GM21723 (cell line): ENCODE measurements at regions not wholly inside any gene's neighbourhood (a gene's known extent, or its start where the extent isn't known, plus 50 kb on each side); places are given as distances from the start of the nearest gene placed in this dataset.

ENCODE experiments used
- ATAC-seq: cut with Tn5 transposase; IDR thresholded peaks from one replicate; pipeline ENCODE4 v1.9.1; 2021; ENCODE audit warnings: mild to moderate bottlenecking, moderate library complexity; ENCODE audit not compliant: unreplicated experiment

- ATAC-seq: no peak
Observed at GRCh38 chr1:201609661-201610318, 70.9 kb downstream of the NAV1 start.

GRCh38 chr1:201610858-201611257 is 71.9 kb downstream of the NAV1 start:
- ATAC-seq: no peak

GRCh38 chr1:201612645-201613044 is 73.7 kb downstream of the NAV1 start:
- no peak for ATAC-seq

- no peak for ATAC-seq
Observed at GRCh38 chr1:201614262-201615015, 75.5 kb downstream of the NAV1 start.

GRCh38 chr1:201617157-201617556 is 78.2 kb downstream of the NAV1 start:
- ATAC-seq: no peak

- no peak for ATAC-seq
Observed at GRCh38 chr1:201618389-201618788, 79.5 kb downstream of the NAV1 start.

- ATAC-seq: no peak
Observed at GRCh38 chr1:201618905-201619304, 80.0 kb downstream of the NAV1 start.

GRCh38 chr1:201619513-201619912 is 80.6 kb downstream of the NAV1 start:
- no peak for ATAC-seq

GRCh38 chr1:201622353-201622752 is 83.4 kb downstream of the NAV1 start:
- no peak for ATAC-seq

- ATAC-seq: no peak
Observed at GRCh38 chr1:201622824-201623223, 83.9 kb downstream of the NAV1 start.

- ATAC-seq: no peak
Observed at GRCh38 chr1:201624741-201625225, 85.9 kb downstream of the NAV1 start.

GRCh38 chr1:201625226-201625761 is 86.4 kb downstream of the NAV1 start:
- ATAC-seq: no peak

- ATAC-seq: no peak
Observed at GRCh38 chr1:201625851-201626251, 86.9 kb downstream of the NAV1 start.

- no peak for ATAC-seq
Observed at GRCh38 chr1:201626629-201627275, 87.8 kb downstream of the NAV1 start.

GRCh38 chr1:201628490-201628889 is 89.6 kb downstream of the NAV1 start:
- ATAC-seq: no peak

- no peak for ATAC-seq
Observed at GRCh38 chr1:201630582-201630981, 91.7 kb downstream of the NAV1 start.

GRCh38 chr1:201631037-201631436 is 92.1 kb downstream of the NAV1 start:
- ATAC-seq: no peak

GRCh38 chr1:201632364-201632952 is 93.5 kb downstream of the NAV1 start:
- ATAC-seq: no peak

GRCh38 chr1:201633297-201633696 is 94.4 kb downstream of the NAV1 start:
- ATAC-seq: no peak

- no peak for ATAC-seq
Observed at GRCh38 chr1:201633811-201634210, 94.9 kb downstream of the NAV1 start.

GRCh38 chr1:201634261-201634660 is 95.3 kb downstream of the NAV1 start:
- ATAC-seq: no peak
